ENCODE measurements at regions not wholly inside any gene's neighbourhood (a gene's known extent, or its start where the extent isn't known, plus 50 kb on each side); places are given as distances from the start of the nearest gene placed in this dataset.

- ATAC-seq (no peak), FAIRE-seq (no peak), DNase-seq (ENCODE audit: extremely low read depth in 1 of 4, low spot score in 3 of 4) (no peak)
- no peak overlapping the region for H3K4me3 ChIP-seq
- intact Hi-C loops (cut with micrococcal nuclease) (no loop called here), in situ Hi-C loops (cut with MboI) (no loop called here)
- H3K9me1 ChIP-seq (ENCODE audit: control insufficient read depth, insufficient read depth, low read length), result no peaks in the 10 kb centered on the region
- no peaks in the 10 kb centered on the region for H4K20me1 ChIP-seq (replicated peaks; ENCODE audit: control insufficient read depth, insufficient read depth, low read length)
- H3K36me3 ChIP-seq (ENCODE audit: control insufficient read depth, insufficient read depth, low read length), result no peaks in the 10 kb centered on the region
- H3K4me1 ChIP-seq (replicated peaks in 1 of 2; ENCODE audit: control insufficient read depth in 2 of 2, insufficient read depth in 2 of 2, low read length in 2 of 2), result no peaks in the 10 kb centered on the region
- H2AFZ ChIP-seq (ENCODE audit: low read depth, low read length), result no peak overlapping the region
- ChIA-PET POLR2A (no interaction called here), CTCF (ENCODE audit: low intra/inter-chr PET ratio) (no interaction called here)
- BruUV-seq (replicated peaks), result no TSS peak
- no peak overlapping the region for H3K27ac ChIP-seq (ENCODE audit: extremely low read depth, low read depth, low read length)
- H3K27me3 ChIP-seq (ENCODE audit: control insufficient read depth in 2 of 2, insufficient read depth in 2 of 2, low read length in 2 of 2), result no peaks in the 10 kb centered on the region
- no peak overlapping the region for H3K4me2 ChIP-seq (ENCODE audit: insufficient read depth, low read length)
- TF ChIP-seq KLF6 (CRISPR knock-in tag; IDR thresholded peaks at IDR 0.05; ENCODE audit: borderline replicate concordance) (no peak), SMARCA4 (IDR thresholded peaks at IDR 0.05) (no peak), ZNF583 (CRISPR knock-in tag; IDR thresholded peaks at IDR 0.05) (no peak), ZNF217 (CRISPR knock-in tag; IDR thresholded peaks at IDR 0.05) (no peak), ZNF324 (CRISPR knock-in tag; IDR thresholded peaks at IDR 0.05) (no peak), SNAPC5 (CRISPR knock-in tag; IDR thresholded peaks at IDR 0.05) (no peak), ZNF436 (CRISPR knock-in tag; IDR thresholded peaks at IDR 0.05) (no peak), WHSC1 (IDR thresholded peaks at IDR 0.05; ENCODE audit: low read length) (no peak), POLR2B (IDR thresholded peaks at IDR 0.05; ENCODE audit: low read depth, partially characterized antibody) (no peak), DLX4 (CRISPR knock-in tag; IDR thresholded peaks at IDR 0.05) (no peak), C11orf30 (IDR thresholded peaks at IDR 0.05; ENCODE audit: low read depth) (no peak), RBM17 (IDR thresholded peaks at IDR 0.05; ENCODE audit: borderline replicate concordance, low read depth, low read length) (no peak), MXD1 (CRISPR knock-in tag; IDR thresholded peaks at IDR 0.05; ENCODE audit: borderline replicate concordance, poor library complexity, severe bottlenecking) (no peak)
- H3K9ac ChIP-seq (ENCODE audit: insufficient read depth in 1 of 2, low read depth in 2 of 2, low read length in 2 of 2), result no peak overlapping the region
- no peaks in the 10 kb centered on the region for H3K79me2 ChIP-seq (ENCODE audit: control insufficient read depth, insufficient read depth, low read length)
- 0% methylated on average over 6 of the region's 6 CpGs for WGBS (ENCODE audit: insufficient coverage, low coverage, missing lambda C conversion rate)
- H3K9me3 ChIP-seq (replicated peaks; ENCODE audit: control insufficient read depth, insufficient read depth, low read depth, low read length), result no peaks in the 10 kb centered on the region
Measured at GRCh38 chr15:91578511-91578910, 275.0 kb upstream of the SLCO3A1 start.
